Stomach (tissue), 4 donors: ENCODE measurements at regions not wholly inside any gene's neighbourhood (a gene's known extent, or its start where the extent isn't known, plus 50 kb on each side); places are given as distances from the start of the nearest gene placed in this dataset.

Experiments used
- EP300 ChIP-seq: sonication (generic); formaldehyde crosslinking; IDR thresholded peaks from one replicate; pipeline ENCODE4 v1.6.1; 2017; ENCODE audit warnings: antibody characterized with exemption
- POLR2A ChIP-seq, 4 donors: fragments of 450-650 bp; IDR thresholded peaks; one replicate each; pipeline ENCODE4 v1.6.1; 2016; ENCODE audit warnings: antibody characterized with exemption in 4 of 4, control low read depth in 2 of 4, mild to moderate bottlenecking in 1 of 4, moderate library complexity in 1 of 4
- POLR2AphosphoS5 ChIP-seq, 3 donors: sonication (generic); formaldehyde crosslinking; IDR thresholded peaks; one replicate each; pipeline ENCODE4 v1.6.1; 2016; ENCODE audit warnings: antibody characterized with exemption in 3 of 3
- TF ChIP-seq, protein P1 (sequence below), 7 experiments: fragments of 450-650 bp in 4 of 7; fragments of 200-600 bp in 3 of 7; sonication (generic) in 3 of 7; IDR thresholded peaks; one replicate each; pipeline ENCODE4 v1.5.1; 2016 to 2019; ENCODE audit warnings: antibody characterized with exemption in 7 of 7, control low read depth in 2 of 7, mild to moderate bottlenecking in 1 of 7

DNA sequence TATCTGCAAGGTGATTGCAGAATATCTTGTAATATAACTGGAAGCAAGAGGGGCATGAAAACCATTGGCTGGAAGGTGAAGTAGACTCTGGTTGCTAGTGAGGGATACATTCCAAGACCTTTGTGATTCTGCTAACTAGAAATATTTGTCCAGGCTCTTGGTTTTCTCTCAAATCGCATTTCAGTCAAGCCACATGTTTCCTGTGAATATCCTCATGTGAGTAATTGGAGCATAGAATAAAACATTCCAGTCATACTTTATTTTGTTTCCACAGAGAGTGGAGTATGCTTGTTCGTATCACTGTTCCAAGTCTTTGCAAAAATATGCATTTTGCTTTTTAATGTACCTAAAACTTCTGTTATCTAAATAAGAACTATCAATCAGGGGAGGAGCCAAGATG is 850.0 kb downstream of the EPHA3 start:
- TF ChIP-seq, protein P1, sequence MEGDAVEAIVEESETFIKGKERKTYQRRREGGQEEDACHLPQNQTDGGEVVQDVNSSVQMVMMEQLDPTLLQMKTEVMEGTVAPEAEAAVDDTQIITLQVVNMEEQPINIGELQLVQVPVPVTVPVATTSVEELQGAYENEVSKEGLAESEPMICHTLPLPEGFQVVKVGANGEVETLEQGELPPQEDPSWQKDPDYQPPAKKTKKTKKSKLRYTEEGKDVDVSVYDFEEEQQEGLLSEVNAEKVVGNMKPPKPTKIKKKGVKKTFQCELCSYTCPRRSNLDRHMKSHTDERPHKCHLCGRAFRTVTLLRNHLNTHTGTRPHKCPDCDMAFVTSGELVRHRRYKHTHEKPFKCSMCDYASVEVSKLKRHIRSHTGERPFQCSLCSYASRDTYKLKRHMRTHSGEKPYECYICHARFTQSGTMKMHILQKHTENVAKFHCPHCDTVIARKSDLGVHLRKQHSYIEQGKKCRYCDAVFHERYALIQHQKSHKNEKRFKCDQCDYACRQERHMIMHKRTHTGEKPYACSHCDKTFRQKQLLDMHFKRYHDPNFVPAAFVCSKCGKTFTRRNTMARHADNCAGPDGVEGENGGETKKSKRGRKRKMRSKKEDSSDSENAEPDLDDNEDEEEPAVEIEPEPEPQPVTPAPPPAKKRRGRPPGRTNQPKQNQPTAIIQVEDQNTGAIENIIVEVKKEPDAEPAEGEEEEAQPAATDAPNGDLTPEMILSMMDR (IDR thresholded peaks at IDR 0.05), result no peak
- no peak for TF ChIP-seq POLR2A (IDR thresholded peaks at IDR 0.05)
- no peak for TF ChIP-seq EP300
- TF ChIP-seq POLR2AphosphoS5 (IDR thresholded peaks at IDR 0.05), result no peak
